EH (cell line): ENCODE measurements at regions not wholly inside any gene's neighbourhood (a gene's known extent, or its start where the extent isn't known, plus 50 kb on each side); places are given as distances from the start of the nearest gene placed in this dataset.

Experiments used
- DNase-seq: peaks from one replicate; pipeline ENCODE4 v3.0.0-alpha.2; 2015; ENCODE audit warnings: low read depth

DNA sequence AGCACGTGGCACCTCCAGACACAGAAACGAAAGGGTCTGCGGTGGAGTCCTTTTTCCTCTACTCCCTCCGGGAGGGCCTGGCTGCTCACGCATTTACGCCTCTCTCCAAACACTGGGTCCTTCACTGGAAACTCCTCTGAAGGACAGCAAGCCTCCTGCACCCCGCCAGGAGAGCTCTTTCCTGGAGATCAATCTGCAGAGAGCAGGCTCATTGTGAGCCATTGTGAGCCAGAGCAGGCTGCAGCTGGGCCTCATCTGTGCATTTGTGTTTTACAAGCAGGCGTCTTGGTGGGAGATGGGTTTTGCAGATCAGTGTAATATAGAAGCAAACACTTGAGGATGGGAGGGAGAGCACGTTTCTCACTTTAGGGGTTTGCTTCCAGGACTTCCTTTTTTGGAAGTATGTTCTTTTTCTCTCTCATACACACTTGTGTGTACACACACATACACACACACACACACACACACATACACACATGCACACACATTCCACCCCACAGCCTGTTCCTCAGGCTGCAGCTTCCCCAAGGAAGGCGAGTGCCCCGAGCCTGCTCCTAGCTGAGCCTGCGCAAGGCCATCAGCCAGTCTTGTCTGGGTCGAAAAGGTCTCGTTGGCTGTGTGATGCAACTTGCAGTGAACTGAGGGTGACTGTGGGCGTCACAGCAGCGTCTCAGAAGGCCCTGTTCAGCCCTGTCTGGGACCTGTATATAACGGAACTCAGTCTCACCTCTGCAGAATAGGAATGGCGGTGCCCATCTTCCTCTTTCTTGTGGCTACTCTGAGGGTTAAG, 163.5 kb downstream of the GLI2 start:
- DNase-seq, result no peak

DNA sequence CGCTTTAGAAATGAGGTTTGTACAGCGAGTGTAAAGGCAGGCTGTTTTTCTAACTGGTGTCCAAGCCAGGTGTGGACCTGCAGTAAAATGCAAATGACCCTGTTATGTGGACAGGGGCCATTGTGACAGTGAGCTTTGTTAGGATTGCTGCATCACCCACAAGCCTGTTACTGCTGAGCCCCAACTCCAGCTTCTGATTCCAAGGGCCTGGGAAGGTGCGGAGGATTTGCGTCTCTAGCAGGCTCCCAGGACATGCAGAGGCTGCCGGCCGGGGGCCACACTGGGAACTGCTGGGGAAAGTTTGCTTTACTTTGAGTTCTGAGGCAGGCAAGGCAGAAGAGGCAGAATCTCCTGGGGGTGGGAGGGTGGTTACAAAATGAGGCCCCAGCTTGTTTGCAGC, 164.1 kb downstream of the GLI2 start:
- DNase-seq, result no peak

DNA sequence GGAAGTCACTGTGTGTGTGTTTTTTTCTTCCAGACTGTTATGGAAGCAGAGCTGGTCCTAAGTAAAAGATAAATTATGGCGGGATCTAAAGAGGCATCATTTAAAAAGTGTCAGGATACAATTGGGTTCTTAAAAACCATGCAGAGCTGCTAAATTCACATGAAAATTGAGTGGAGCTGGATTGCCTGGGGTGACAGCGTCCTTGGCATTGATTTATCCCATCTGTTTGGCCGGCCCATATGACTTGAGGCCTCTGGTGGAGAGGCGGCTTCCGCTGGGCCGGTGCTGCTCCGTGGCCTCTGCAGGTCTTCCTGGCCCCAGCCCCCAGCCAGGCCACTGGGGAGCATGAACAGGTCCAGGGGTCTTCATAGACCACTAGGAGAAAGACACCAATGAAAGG, 165.5 kb downstream of the GLI2 start:
- no peak for DNase-seq

GRCh38 chr2:120902592-120902991, 166.9 kb downstream of the GLI2 start:
- DNase-seq, result peak; percentile 16

DNA sequence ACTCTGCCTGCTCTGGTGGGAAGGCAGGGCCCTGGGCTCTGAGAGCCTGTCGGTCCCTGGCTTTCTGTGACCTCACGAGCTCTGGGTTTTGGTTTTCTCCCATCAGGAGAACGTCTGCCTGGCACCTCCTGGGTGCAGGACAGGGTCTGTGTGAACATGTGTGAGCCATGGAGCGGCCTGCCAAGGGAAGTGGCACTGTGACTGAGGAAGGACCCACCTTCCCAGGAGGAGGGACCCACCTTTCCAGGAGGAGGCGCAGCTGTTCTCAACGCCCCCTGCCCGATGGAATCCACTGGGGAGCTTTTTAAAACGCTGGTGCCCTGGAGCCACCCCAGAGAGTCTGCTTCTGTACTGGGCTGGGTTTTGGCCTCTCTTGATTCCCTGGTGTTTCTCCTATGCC, 168.7 kb downstream of the GLI2 start:
- no peak for DNase-seq

DNA sequence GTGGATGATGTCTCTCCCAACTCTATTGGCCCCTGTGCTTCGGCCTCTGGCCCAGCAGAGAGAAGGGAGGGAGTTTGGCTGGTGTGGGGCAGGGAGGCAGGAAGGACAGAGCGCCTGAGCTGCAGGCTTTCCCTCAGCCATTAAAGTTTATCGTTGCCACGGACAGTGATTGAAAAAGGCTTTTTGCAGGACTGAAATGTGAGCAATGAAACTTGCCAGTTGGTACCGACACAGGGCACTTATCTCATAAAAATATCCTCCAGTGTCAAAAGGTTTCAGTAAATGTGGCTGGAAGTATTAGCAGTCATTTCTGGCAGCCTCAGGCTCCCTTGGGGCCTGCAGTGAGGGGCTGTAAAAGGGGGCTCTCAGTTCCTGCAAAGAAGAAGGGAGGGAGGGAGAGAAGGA, 169.2 kb downstream of the GLI2 start:
- no peak for DNase-seq

GRCh38 chr2:120905298-120905697, 169.6 kb downstream of the GLI2 start:
- DNase-seq, result no peak

GRCh38 chr2:120905824-120906571, 170.3 kb downstream of the GLI2 start:
- no peak for DNase-seq

DNA sequence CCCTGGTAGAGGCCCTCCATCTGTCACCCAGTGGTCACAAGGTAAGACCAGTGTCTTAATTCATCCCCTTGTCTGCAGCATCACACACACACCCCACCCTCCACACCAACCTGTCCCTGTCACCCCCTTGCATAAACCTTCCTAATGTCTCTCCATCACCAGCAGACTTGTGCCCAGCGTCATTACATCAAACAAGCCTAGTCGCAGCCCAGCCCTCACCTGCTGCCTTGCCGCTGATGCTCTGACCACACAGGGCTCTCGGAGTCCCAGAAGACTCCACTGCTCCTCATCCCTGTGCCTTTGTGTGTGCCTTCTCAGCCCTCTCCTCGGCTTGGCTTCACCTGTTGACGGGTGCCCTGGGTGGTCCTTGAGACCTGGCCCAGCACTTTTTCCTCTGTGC, 171.2 kb downstream of the GLI2 start:
- DNase-seq, result no peak

DNA sequence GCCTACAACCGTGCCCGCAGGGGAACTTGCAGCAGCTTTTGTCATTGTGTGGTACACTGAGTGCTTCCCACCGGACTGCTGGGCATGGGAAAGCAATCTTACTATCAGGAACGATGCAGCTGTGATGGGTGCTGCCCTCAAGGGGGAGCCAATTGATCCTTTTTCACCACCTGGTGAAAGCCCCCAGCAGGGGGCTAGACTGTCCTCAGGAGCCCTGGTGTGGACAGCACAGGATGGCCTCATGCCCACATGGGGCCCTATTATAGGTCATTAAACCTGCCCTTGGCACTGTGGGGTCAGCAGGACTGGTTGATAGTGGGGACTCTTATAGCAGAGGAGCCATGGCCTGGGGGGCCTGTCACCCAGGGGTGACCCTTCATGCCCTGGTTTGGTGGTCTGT, 172.2 kb downstream of the GLI2 start:
- DNase-seq, result no peak

DNA sequence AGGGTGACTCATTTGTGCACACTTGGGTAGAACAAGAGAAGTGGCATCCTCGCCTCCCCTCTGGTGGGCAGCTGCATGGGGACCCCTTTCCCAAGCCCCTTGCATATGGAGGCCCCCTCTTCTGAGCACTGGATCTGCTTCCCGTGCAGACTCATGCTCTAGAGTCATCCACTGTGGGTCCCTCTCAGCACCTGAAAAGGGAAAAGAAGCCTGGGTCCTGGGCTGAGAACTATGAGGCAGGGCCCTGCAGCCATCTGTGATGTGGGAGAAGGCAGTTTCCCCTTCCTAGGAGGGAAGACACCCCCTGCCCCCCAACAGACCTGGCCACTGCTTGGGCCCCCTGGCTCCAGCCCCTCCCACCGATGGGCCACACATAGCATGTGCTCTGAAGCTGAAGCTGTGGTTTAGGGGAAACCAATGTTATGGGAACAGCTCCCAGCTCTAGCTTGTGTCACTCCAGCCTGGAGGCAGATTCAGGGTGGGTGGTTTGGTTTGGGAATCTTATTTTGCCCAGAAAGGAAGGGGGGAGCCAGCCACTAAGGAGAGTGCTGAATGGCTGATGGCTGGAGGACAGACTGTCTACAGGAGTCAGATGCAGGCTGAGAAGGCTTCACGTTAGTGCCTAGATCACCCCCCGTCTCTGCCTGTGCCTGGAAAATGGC, 172.8 kb downstream of the GLI2 start:
- peak; percentile 73 for DNase-seq

- DNase-seq, result no peak
Measured at GRCh38 chr2:120909102-120909501, 173.4 kb downstream of the GLI2 start.

GRCh38 chr2:120910164-120910563, 174.5 kb downstream of the GLI2 start:
- DNase-seq, result no peak

- DNase-seq, result peak; percentile 75
Measured at GRCh38 chr2:120910956-120911951, 175.6 kb downstream of the GLI2 start.

GRCh38 chr2:120912101-120912985, 176.7 kb downstream of the GLI2 start:
- DNase-seq, result peak; percentile 60

DNA sequence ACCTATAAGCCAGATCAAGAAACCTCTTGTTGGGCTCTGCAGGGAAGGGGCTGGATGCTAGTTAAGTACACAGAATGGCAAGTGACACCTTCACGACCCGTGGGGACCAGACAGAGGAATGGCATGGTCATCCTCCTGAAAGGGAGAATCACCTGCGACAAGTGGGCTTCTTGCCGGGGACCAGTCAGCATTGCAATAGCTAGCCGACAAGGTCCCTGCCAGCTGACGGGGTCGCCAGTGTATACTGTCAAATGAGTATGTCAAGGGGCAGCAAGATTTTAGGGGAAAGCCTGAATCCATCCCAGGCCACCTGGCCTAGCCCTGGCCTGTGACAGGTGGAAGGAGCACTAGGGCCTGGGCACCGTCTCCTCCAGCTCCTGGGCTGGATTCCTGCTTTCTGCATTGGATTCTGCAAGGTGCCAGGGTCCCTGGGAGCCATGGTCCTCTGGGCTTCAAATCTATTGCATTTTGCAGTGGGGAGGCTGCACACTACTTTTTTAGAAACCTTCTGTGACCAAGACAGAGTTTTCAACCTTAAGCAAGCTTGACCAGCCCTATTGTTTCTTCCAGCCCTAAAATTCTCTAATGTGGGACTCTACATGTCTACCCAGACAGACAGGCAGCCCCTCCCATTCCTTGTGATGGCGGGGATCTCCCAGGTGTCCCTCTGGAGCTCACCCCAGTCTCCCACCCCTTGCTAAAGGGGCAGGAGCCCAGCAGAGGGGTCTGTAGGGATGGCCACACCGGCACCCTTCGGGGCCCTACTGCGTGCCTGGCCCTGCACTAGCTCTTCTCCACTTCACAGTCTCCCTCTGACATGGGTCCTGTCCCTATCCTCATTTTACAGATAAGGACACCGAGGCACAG, 178.5 kb downstream of the GLI2 start:
- no peak for DNase-seq

DNA sequence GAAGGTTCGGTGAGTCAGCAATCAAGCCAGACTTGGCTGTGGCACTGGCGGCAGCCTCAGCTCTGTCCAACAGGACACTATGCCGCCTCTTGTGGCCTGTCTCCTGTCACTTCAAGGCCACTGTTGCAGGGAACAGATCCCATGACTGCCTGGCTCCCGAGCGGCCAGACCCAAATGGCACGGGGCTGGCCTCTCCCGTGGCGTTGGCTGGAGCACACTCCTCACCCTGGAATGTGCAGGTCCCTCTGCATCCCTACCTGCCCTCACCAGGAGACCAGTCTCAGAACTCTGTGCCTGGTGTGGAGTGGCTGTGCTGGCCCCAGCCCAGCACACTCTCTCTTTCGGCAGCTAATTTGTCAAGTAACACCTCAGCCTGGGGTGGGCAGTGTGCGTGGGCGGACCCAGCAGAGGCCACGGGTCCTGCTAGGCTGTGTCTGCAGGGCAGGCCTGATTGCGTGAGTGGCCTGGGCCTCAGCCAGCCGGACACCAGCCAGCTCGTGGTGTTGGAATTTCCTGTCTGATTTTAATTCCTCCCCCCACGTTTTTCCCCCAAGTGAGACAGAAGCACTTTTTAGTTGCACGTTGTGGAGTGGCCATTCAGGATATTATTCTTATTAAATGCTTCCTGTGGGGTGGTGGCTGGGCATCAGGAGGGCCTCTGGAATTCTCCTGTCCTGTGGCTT, 179.3 kb downstream of the GLI2 start:
- peak; percentile 96 for DNase-seq

DNA sequence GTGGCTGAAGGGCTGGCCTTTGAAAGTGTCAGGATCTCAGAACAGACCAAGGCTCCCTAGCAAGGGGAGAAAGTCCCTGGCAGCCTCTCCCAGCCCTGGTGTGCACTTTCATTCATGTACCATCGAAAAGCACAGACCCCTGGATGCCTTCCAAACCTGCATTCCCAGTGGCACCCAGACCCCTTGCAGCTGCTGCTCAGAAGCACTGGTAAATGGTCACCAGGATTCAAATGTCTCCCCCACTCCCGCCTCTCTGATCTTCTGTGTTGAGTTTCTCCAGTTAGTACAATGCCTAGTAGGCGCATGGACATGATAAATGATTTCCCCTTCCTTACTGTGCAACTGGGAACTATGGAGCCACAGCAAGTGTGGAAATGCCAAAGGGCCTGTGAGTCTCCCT, 180.0 kb downstream of the GLI2 start:
- no peak for DNase-seq

GRCh38 chr2:120916446-120916845, 180.8 kb downstream of the GLI2 start:
- DNase-seq, result no peak
